Subcutaneous abdominal adipose tissue (tissue), 5 donors: ENCODE measurements at regions not wholly inside any gene's neighbourhood (a gene's known extent, or its start where the extent isn't known, plus 50 kb on each side); places are given as distances from the start of the nearest gene placed in this dataset.

Source experiments
- H3K27ac ChIP-seq: one replicate; pipeline ENCODE4 v1.7.0; 2013; ENCODE audit warnings: low read depth, mild to moderate bottlenecking, inconsistent platforms, low read length, moderate library complexity
- H3K27me3 ChIP-seq, 5 donors: one replicate each; pipeline ENCODE4 v1.7.0; 2013; ENCODE audit warnings: low read length in 5 of 5, inconsistent platforms in 1 of 5; ENCODE audit not compliant: control insufficient read depth in 5 of 5, insufficient read depth in 4 of 5
- H3K36me3 ChIP-seq, 5 donors: one replicate each; pipeline ENCODE4 v1.7.0; 2013; ENCODE audit warnings: low read length in 5 of 5; ENCODE audit not compliant: control insufficient read depth in 5 of 5, insufficient read depth in 5 of 5
- H3K4me1 ChIP-seq, 5 donors: one replicate each; pipeline ENCODE4 v1.7.0; 2013; ENCODE audit warnings: low read length in 5 of 5, mild to moderate bottlenecking in 3 of 5, moderate library complexity in 1 of 5; ENCODE audit not compliant: control insufficient read depth in 5 of 5, insufficient read depth in 5 of 5
- H3K4me3 ChIP-seq, 5 donors: one replicate each; pipeline ENCODE4 v1.7.0; 2013; ENCODE audit warnings: low read length in 5 of 5, low read depth in 1 of 5
- H3K9ac ChIP-seq, 5 donors: one replicate each; pipeline ENCODE4 v1.7.0; 2013; ENCODE audit warnings: low read length in 5 of 5, mild to moderate bottlenecking in 4 of 5, moderate library complexity in 3 of 5
- H3K9me3 ChIP-seq, 5 donors: one replicate each; pipeline ENCODE4 v1.7.0; 2013; ENCODE audit warnings: low read length in 5 of 5; ENCODE audit not compliant: control insufficient read depth in 5 of 5
- donor health status: healthy.
- donor health status: healthy.
- donor health status: healthy.
- donor health status: healthy.
- donor health status: healthy.

- no peaks in the 10 kb centered on the region for H3K36me3 ChIP-seq
- no peak overlapping the region for H3K4me3 ChIP-seq
- peaks cover 0 to 12% (median 9%) of the 10 kb centered on the region in 5 donors for H3K4me1 ChIP-seq
- H3K9me3 ChIP-seq, result no peaks in the 10 kb centered on the region
- no peaks in the 10 kb centered on the region for H3K27me3 ChIP-seq
- H3K9ac ChIP-seq, result no peak overlapping the region
- H3K27ac ChIP-seq, result no peak overlapping the region
Measured at GRCh38 chr6:11486959-11487358, 50.6 kb upstream of the TMEM170B start.

- no peaks in the 10 kb centered on the region for H3K27me3 ChIP-seq
- H3K36me3 ChIP-seq, result no peaks in the 10 kb centered on the region
- no peak overlapping the region for H3K27ac ChIP-seq
- H3K4me1 ChIP-seq, result peaks cover 0 to 12% (median 9%) of the 10 kb centered on the region in 5 donors
- H3K9ac ChIP-seq, result no peak overlapping the region
- H3K4me3 ChIP-seq, result no peak overlapping the region
- H3K9me3 ChIP-seq, result no peaks in the 10 kb centered on the region
Measured at GRCh38 chr6:11486486-11486885, 51.1 kb upstream of the TMEM170B start.

GRCh38 chr6:11486051-11486450, 51.5 kb upstream of the TMEM170B start:
- Histone ChIP-seq H3K9me3 (no peaks in the 10 kb centered on the region), H3K4me3 (no peak overlapping the region), H3K4me1 (peaks cover 0 to 12% (median 9%) of the 10 kb centered on the region in 5 donors), H3K36me3 (no peaks in the 10 kb centered on the region), H3K27ac (no peak overlapping the region), H3K27me3 (no peaks in the 10 kb centered on the region), H3K9ac (no peak overlapping the region)

- Histone ChIP-seq H3K27me3 (no peaks in the 10 kb centered on the region), H3K4me1 (peaks cover 0 to 12% (median 9%) of the 10 kb centered on the region in 5 donors), H3K4me3 (no peak overlapping the region), H3K36me3 (no peaks in the 10 kb centered on the region), H3K27ac (no peak overlapping the region), H3K9ac (no peak overlapping the region), H3K9me3 (no peaks in the 10 kb centered on the region)
Measured at GRCh38 chr6:11485271-11485670, 52.3 kb upstream of the TMEM170B start.

- H3K36me3 ChIP-seq, result no peaks in the 10 kb centered on the region
- H3K27me3 ChIP-seq, result no peaks in the 10 kb centered on the region
- H3K4me3 ChIP-seq, result no peak overlapping the region
- H3K9me3 ChIP-seq, result no peaks in the 10 kb centered on the region
- H3K4me1 ChIP-seq, result peaks cover 0 to 12% (median 9%) of the 10 kb centered on the region in 5 donors
- H3K9ac ChIP-seq, result no peak overlapping the region
- no peak overlapping the region for H3K27ac ChIP-seq
Measured at GRCh38 chr6:11484441-11484840, 53.1 kb upstream of the TMEM170B start.

- Histone ChIP-seq H3K9me3 (peaks cover 0 to 3% (median 0%) of the 10 kb centered on the region in 5 donors), H3K27me3 (no peaks in the 10 kb centered on the region), H3K4me3 (no peak overlapping the region), H3K4me1 (peaks cover 0 to 12% (median 9%) of the 10 kb centered on the region in 5 donors), H3K27ac (no peak overlapping the region), H3K9ac (no peak overlapping the region), H3K36me3 (no peaks in the 10 kb centered on the region)
Measured at GRCh38 chr6:11482616-11483015, 54.9 kb upstream of the TMEM170B start.

GRCh38 chr6:11480541-11480940, 57.0 kb upstream of the TMEM170B start:
- no peaks in the 10 kb centered on the region for H3K36me3 ChIP-seq
- no peaks in the 10 kb centered on the region for H3K27me3 ChIP-seq
- no peak overlapping the region for H3K27ac ChIP-seq
- H3K9ac ChIP-seq, result no peak overlapping the region
- no peak overlapping the region for H3K4me3 ChIP-seq
- peaks cover 0 to 12% (median 9%) of the 10 kb centered on the region in 5 donors for H3K4me1 ChIP-seq
- peaks cover 0 to 3% (median 0%) of the 10 kb centered on the region in 5 donors for H3K9me3 ChIP-seq

GRCh38 chr6:11479296-11479695, 58.3 kb upstream of the TMEM170B start:
- no peaks in the 10 kb centered on the region for H3K27me3 ChIP-seq
- H3K4me3 ChIP-seq, result no peak overlapping the region
- no peak overlapping the region for H3K27ac ChIP-seq
- peaks cover 0 to 10% (median 4%) of the 10 kb centered on the region in 5 donors for H3K4me1 ChIP-seq
- no peaks in the 10 kb centered on the region for H3K36me3 ChIP-seq
- H3K9ac ChIP-seq, result no peak overlapping the region
- H3K9me3 ChIP-seq, result peaks cover 0 to 3% (median 0%) of the 10 kb centered on the region in 5 donors

- Histone ChIP-seq H3K27ac (no peak overlapping the region), H3K9me3 (peaks cover 0 to 3% (median 0%) of the 10 kb centered on the region in 5 donors), H3K9ac (no peak overlapping the region), H3K4me3 (no peak overlapping the region), H3K27me3 (no peaks in the 10 kb centered on the region), H3K4me1 (peaks cover 0 to 16% (median 6%) of the 10 kb centered on the region in 5 donors), H3K36me3 (no peaks in the 10 kb centered on the region)
Measured at GRCh38 chr6:11478586-11478985, 59.0 kb upstream of the TMEM170B start.

- no peaks in the 10 kb centered on the region for H3K27me3 ChIP-seq
- no peak overlapping the region for H3K4me3 ChIP-seq
- H3K9ac ChIP-seq, result no peak overlapping the region
- H3K27ac ChIP-seq, result no peak overlapping the region
- H3K9me3 ChIP-seq, result peaks cover 0 to 3% (median 0%) of the 10 kb centered on the region in 5 donors
- peaks cover 0 to 24% (median 18%) of the 10 kb centered on the region in 5 donors for H3K4me1 ChIP-seq
- no peaks in the 10 kb centered on the region for H3K36me3 ChIP-seq
Measured at GRCh38 chr6:11475016-11475415, 62.5 kb upstream of the TMEM170B start.
